SU-DHL-6 (cell line): ENCODE measurements at regions not wholly inside any gene's neighbourhood (a gene's known extent, or its start where the extent isn't known, plus 50 kb on each side); places are given as distances from the start of the nearest gene placed in this dataset.

ENCODE experiments used
- H2AFZ ChIP-seq: fragments of 200-600 bp; sonication (generic); 2 replicates; pipeline ENCODE4 v1.6.1; 2014; ENCODE audit warnings: low read depth, mild to moderate bottlenecking, moderate library complexity, mixed read lengths, antibody characterized with exemption, low read length; ENCODE audit not compliant: severe bottlenecking
- H3F3A ChIP-seq: fragments of 200-600 bp; shearing (Covaris generic); 2 replicates; pipeline ENCODE4 v1.6.0; 2016; ENCODE audit warnings: antibody characterized with exemption, mild to moderate bottlenecking; ENCODE audit not compliant: insufficient read depth
- H3K27ac ChIP-seq: fragments of 200-600 bp; sonication (generic); 2 replicates; pipeline ENCODE4 v1.5.1; 2016; ENCODE audit warnings: low read depth, mild to moderate bottlenecking, low read length, moderate library complexity, mixed read lengths
- H3K27me3 ChIP-seq: fragments of 200-600 bp; sonication (generic), shearing (Covaris generic); 2 replicates; pipeline ENCODE4 v1.6.0; 2014; ENCODE audit warnings: mild to moderate bottlenecking, low read length
- H3K36me3 ChIP-seq: fragments of 200-600 bp; sonication (generic); 2 replicates; pipeline ENCODE4 v1.6.1; 2014; ENCODE audit warnings: mild to moderate bottlenecking, low read length, mixed read lengths
- H3K4me2 ChIP-seq: fragments of 300-600, 200-600 bp; shearing (Covaris generic), sonication (generic); 2 replicates; pipeline ENCODE4 v1.6.0; 2014; ENCODE audit warnings: low read length, low read depth, mild to moderate bottlenecking; ENCODE audit not compliant: poor library complexity, severe bottlenecking
- H3K4me3 ChIP-seq: fragments of 200-600 bp; sonication (generic); 2 replicates; pipeline ENCODE4 v1.5.1; 2014; ENCODE audit warnings: antibody characterized with exemption, low read length, mild to moderate bottlenecking, mixed read lengths; ENCODE audit not compliant: insufficient read depth, poor library complexity, severe bottlenecking
- H3K79me2 ChIP-seq: fragments of 200-600 bp; sonication (generic); 2 replicates; pipeline ENCODE4 v1.6.1; 2014; ENCODE audit warnings: mild to moderate bottlenecking, low read length, moderate library complexity; ENCODE audit not compliant: insufficient read depth
- H3K9ac ChIP-seq: fragments of 200-600 bp; sonication (generic); 2 replicates; pipeline ENCODE4 v1.7.0; 2014; ENCODE audit warnings: mild to moderate bottlenecking, low read length
- H3K9me2 ChIP-seq: fragments of 200-600 bp; sonication (generic); replicated peaks from 2 replicates; pipeline ENCODE4 v1.6.1; 2014; ENCODE audit warnings: low read length; ENCODE audit not compliant: insufficient read depth
- H3K9me3 ChIP-seq: fragments of 200-600 bp; sonication (generic); 2 replicates; pipeline ENCODE4 v1.6.1; 2014; ENCODE audit warnings: low read length, mixed read lengths; ENCODE audit not compliant: insufficient read depth
- H4K20me1 ChIP-seq: fragments of 200-600 bp; sonication (generic); 2 replicates; pipeline ENCODE4 v1.6.1; 2014; ENCODE audit warnings: low read depth, mild to moderate bottlenecking, antibody characterized with exemption, low read length, moderate library complexity, mixed read lengths
- EZH2phosphoT487 ChIP-seq: fragments of 200-600 bp; sonication (generic), shearing (Covaris generic); conservative IDR thresholded peaks from 2 replicates; pipeline ENCODE4 v1.6.1; 2018; ENCODE audit warnings: mild to moderate bottlenecking, antibody characterized with exemption, low read length, moderate library complexity, mixed read lengths
- TF ChIP-seq, protein P1 (sequence below): fragments of 200-600 bp; sonication (generic); IDR thresholded peaks from one replicate; pipeline ENCODE4 v1.5.1; 2017; ENCODE audit warnings: antibody characterized with exemption, mild to moderate bottlenecking, low read length, moderate library complexity; ENCODE audit not compliant: insufficient read depth, poor library complexity, severe bottlenecking

DNA sequence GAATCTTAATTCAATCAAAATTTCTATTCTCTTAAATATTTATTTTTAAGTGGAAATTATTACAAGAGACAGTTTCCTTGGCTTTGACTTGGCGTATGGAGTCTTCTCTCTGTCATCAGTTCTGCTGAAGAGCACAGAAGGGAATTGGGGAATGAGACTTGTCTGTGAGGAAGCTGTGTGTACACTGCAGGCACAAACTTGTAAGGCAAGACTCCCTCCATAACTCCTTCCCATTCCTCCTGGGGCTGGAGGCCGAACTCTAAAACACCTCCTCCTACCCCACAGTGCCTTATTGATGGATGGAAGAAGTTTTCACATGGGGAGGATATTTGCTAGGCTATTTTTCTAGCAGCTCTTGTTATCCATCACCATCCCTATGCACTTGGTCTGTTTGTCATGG, 187.4 kb upstream of the ELL2 start:
- no peak overlapping the region for H3K4me2 ChIP-seq
- no peaks in the 10 kb centered on the region for H3K9me2 ChIP-seq
- no peaks in the 10 kb centered on the region for H4K20me1 ChIP-seq
- TF ChIP-seq EZH2phosphoT487: no peak
- TF ChIP-seq, protein P1, sequence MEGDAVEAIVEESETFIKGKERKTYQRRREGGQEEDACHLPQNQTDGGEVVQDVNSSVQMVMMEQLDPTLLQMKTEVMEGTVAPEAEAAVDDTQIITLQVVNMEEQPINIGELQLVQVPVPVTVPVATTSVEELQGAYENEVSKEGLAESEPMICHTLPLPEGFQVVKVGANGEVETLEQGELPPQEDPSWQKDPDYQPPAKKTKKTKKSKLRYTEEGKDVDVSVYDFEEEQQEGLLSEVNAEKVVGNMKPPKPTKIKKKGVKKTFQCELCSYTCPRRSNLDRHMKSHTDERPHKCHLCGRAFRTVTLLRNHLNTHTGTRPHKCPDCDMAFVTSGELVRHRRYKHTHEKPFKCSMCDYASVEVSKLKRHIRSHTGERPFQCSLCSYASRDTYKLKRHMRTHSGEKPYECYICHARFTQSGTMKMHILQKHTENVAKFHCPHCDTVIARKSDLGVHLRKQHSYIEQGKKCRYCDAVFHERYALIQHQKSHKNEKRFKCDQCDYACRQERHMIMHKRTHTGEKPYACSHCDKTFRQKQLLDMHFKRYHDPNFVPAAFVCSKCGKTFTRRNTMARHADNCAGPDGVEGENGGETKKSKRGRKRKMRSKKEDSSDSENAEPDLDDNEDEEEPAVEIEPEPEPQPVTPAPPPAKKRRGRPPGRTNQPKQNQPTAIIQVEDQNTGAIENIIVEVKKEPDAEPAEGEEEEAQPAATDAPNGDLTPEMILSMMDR: no peak
- no peaks in the 10 kb centered on the region for H3F3A ChIP-seq
- H3K27me3 ChIP-seq: no peaks in the 10 kb centered on the region
- H3K79me2 ChIP-seq: no peaks in the 10 kb centered on the region
- H3K9me3 ChIP-seq: no peaks in the 10 kb centered on the region
- H2AFZ ChIP-seq: no peak overlapping the region
- H3K27ac ChIP-seq: no peak overlapping the region
- no peaks in the 10 kb centered on the region for H3K36me3 ChIP-seq
- no peak overlapping the region for H3K4me3 ChIP-seq
- no peak overlapping the region for H3K9ac ChIP-seq

DNA sequence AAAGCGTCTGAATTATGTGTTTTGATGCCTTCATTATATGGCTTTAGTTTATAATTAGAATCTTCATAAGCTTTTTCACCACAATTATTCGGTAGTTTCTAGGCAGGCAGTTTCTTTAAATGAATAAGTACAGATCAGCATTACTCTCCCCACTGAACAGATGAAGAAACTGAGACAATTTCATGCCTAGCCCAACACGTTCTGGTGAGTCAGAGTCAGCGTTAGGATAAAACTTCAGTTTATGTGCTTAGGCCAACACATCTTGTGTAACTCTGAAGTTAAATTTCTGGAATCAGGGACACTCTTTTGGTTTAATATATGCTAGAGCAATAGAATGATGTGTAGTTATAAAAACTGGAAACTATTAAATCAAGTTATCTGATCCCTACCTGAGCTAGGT, 186.7 kb upstream of the ELL2 start:
- no peaks in the 10 kb centered on the region for H4K20me1 ChIP-seq
- no peak overlapping the region for H3K27ac ChIP-seq
- H3K36me3 ChIP-seq: no peaks in the 10 kb centered on the region
- no peaks in the 10 kb centered on the region for H3K9me2 ChIP-seq
- no peaks in the 10 kb centered on the region for H3F3A ChIP-seq
- no peak overlapping the region for H3K4me2 ChIP-seq
- H3K79me2 ChIP-seq: no peaks in the 10 kb centered on the region
- H3K9ac ChIP-seq: no peak overlapping the region
- H2AFZ ChIP-seq: no peak overlapping the region
- no peaks in the 10 kb centered on the region for H3K9me3 ChIP-seq
- no peaks in the 10 kb centered on the region for H3K27me3 ChIP-seq
- H3K4me3 ChIP-seq: no peak overlapping the region
- TF ChIP-seq EZH2phosphoT487: no peak
- TF ChIP-seq, protein P1: no peak

DNA sequence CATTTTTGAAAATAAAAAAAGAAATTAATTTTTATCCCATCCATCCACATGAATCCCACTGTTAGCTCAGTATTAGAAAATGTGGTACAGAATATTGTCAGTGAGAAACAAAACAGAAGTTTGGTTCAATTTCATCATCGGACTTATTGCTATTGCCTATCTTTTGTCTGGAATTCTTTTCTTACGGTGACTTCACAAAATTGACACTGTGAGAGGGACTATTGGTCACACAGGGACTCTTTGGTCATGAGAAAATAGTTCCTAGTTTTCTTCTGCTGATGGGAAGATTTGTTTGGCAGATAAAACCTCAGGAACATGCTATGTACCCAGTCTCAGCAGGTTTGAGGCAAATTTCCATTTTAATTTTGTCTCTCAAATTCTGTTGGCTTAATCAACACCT, 186.2 kb upstream of the ELL2 start:
- Histone ChIP-seq H3K9ac (no peak overlapping the region), H4K20me1 (no peaks in the 10 kb centered on the region), H2AFZ (no peak overlapping the region), H3K9me2 (no peaks in the 10 kb centered on the region), H3F3A (no peaks in the 10 kb centered on the region), H3K4me3 (no peak overlapping the region), H3K4me2 (no peak overlapping the region), H3K36me3 (no peaks in the 10 kb centered on the region), H3K79me2 (no peaks in the 10 kb centered on the region), H3K27ac (no peak overlapping the region), H3K27me3 (no peaks in the 10 kb centered on the region), H3K9me3 (no peaks in the 10 kb centered on the region)
- no peak for TF ChIP-seq EZH2phosphoT487
- TF ChIP-seq, protein P1: no peak

DNA sequence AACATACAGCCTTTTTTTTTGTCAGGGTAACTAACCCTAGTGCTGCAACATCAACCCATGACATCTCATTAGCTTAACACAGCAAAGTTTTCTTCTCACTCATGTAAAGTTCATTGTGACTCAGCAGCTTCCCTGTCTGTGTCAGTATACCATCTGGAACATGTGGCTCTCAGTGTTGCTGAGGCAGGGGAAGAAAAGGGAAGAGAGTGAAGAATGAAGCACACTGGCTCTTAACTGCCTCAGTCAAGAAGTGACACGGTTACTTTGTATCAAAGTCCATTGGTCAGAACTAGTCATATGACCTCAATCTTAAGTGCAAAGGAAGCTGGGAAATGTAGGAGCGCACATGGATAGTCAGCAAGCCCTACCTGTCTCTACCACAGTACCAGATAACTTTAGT, 185.0 kb upstream of the ELL2 start:
- Histone ChIP-seq H3K36me3 (no peaks in the 10 kb centered on the region), H3K27ac (no peak overlapping the region), H3K4me3 (no peak overlapping the region), H3F3A (no peaks in the 10 kb centered on the region), H3K79me2 (no peaks in the 10 kb centered on the region), H4K20me1 (no peaks in the 10 kb centered on the region), H2AFZ (no peak overlapping the region), H3K4me2 (no peak overlapping the region), H3K9me3 (no peaks in the 10 kb centered on the region), H3K9ac (no peak overlapping the region), H3K27me3 (no peaks in the 10 kb centered on the region), H3K9me2 (no peaks in the 10 kb centered on the region)
- TF ChIP-seq EZH2phosphoT487: no peak
- TF ChIP-seq, protein P1: no peak
